Activated CD8-positive, alpha-beta T cell treated with anti-CD3 and anti-CD28 coated beads for 36 hours (primary cell): ENCODE measurements at regions not wholly inside any gene's neighbourhood (a gene's known extent, or its start where the extent isn't known, plus 50 kb on each side); places are given as distances from the start of the nearest gene placed in this dataset.

Experiments used
- ATAC-seq: fragments of 200-7000 bp; cut with Tn5 transposase; one replicate; pipeline ENCODE4 v1.10.0; 2021; ENCODE audit warnings: mild to moderate bottlenecking, moderate library complexity
- CTCF ChIA-PET: fragments of 350-600 bp; sonication (Branson Sonifier 250); formaldehyde crosslinking; loops from one replicate; lab custom pipeline; 2021; ENCODE audit warnings: antibody characterized with exemption; lab: Charles Lee
- POLR2A ChIA-PET: fragments of 350-600 bp; sonication (Branson Sonifier 250); formaldehyde crosslinking; loops from one replicate; lab custom pipeline; 2021; ENCODE audit warnings: antibody characterized with exemption; lab: Charles Lee
- DNase-seq: peaks from one replicate; pipeline ENCODE4 v3.0.0-alpha.2; 2020
- H3K27ac Mint-ChIP-seq: one replicate; pipeline ENCODE4 v1.8.0; 2021; ENCODE audit warnings: mild to moderate bottlenecking, mixed read lengths
- H3K27me3 Mint-ChIP-seq: one replicate; pipeline ENCODE4 v1.8.0; 2021; ENCODE audit warnings: mixed read lengths
- H3K36me3 Mint-ChIP-seq: one replicate; pipeline ENCODE4 v1.8.0; 2021; ENCODE audit warnings: low read depth, mixed read lengths
- H3K4me1 Mint-ChIP-seq: one replicate; pipeline ENCODE4 v1.8.0; 2021; ENCODE audit warnings: low read depth, mixed read lengths
- H3K4me3 Mint-ChIP-seq: one replicate; pipeline ENCODE4 v1.8.0; 2021; ENCODE audit warnings: mild to moderate bottlenecking, moderate library complexity, mixed read lengths
- H3K9me3 Mint-ChIP-seq: one replicate; pipeline ENCODE4 v1.8.0; 2021; ENCODE audit warnings: mixed read lengths
- CTCF ChIP-seq: fragments of 200-600 bp; IDR thresholded peaks from one replicate; pipeline ENCODE4 v1.8.0; 2022; ENCODE audit warnings: antibody characterized with exemption, mild to moderate bottlenecking
- intact Hi-C: fragments of 100-400 bp; cut with micrococcal nuclease; formaldehyde crosslinking; loops from one replicate; pipeline ENCODE4 v1.10.0; 2022

- TF ChIP-seq CTCF, result no peak
- intact Hi-C loops, result no loop called here
- Mint-ChIP-seq H3K4me1 (no peaks in the 10 kb centered on the region), H3K9me3 (peaks cover 5% of the 10 kb centered on the region), H3K27me3 (no peaks in the 10 kb centered on the region), H3K27ac (no peak overlapping the region), H3K4me3 (no peak overlapping the region), H3K36me3 (no peaks in the 10 kb centered on the region)
- ChIA-PET CTCF (no interaction called here), POLR2A (no interaction called here)
- ATAC-seq, result no peak
- no peak for DNase-seq
Measured at GRCh38 chr4:32128549-32128948, 1408.4 kb downstream of the PCDH7 start.

DNA sequence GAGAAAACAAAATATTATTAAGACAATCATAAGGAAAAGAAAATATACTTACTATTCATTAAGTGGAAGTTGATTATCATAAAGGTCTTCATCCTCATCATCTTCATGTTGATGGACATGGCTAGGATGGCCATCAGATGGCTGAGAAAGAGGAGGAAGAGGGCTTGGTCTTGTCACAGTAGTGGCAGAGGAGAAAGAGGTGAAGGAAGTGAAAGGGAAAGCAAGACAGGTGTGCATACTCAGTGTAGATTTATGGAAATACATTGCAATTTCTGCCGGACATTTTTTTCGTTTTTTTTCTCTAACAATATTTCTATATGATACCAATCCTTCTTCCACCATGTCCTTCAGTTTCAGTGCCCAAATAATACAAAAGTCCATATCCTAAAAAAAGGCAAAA lies 1409.8 kb downstream of the PCDH7 start:
- Mint-ChIP-seq H3K4me3 (no peak overlapping the region), H3K27ac (no peak overlapping the region), H3K4me1 (no peaks in the 10 kb centered on the region), H3K36me3 (no peaks in the 10 kb centered on the region), H3K27me3 (no peaks in the 10 kb centered on the region), H3K9me3 (peaks cover 5% of the 10 kb centered on the region)
- ChIA-PET CTCF (no interaction called here), POLR2A (no interaction called here)
- intact Hi-C loops, result no loop called here
- DNase-seq (no peak), ATAC-seq (no peak)
- TF ChIP-seq CTCF, result no peak

DNA sequence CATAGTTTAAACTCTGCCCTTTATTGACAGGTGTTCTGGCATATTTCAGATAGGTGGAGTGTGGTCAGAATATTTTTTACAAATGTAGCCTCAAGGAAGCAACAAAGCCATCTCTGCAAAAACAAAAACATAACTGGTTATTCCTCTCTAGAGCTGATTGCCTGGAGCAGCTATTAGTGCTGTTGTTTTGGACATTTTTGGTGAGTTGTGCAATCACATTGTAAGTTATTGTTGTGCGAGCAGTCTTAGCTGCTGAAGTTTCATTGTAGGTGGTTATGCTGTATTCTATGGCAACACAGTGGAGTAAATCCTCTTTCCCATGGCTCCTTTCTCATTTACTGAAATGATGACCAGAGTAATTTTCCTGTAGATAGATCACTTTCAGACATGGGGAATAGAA lies 1413.0 kb downstream of the PCDH7 start:
- intact Hi-C loops, result no loop called here
- DNase-seq (no peak), ATAC-seq (no peak)
- ChIA-PET CTCF (no interaction called here), POLR2A (no interaction called here)
- peaks cover 4% of the 10 kb centered on the region for H3K9me3 Mint-ChIP-seq
- H3K27ac Mint-ChIP-seq, result no peak overlapping the region
- TF ChIP-seq CTCF, result no peak
- no peaks in the 10 kb centered on the region for H3K4me1 Mint-ChIP-seq
- no peaks in the 10 kb centered on the region for H3K36me3 Mint-ChIP-seq
- no peaks in the 10 kb centered on the region for H3K27me3 Mint-ChIP-seq
- H3K4me3 Mint-ChIP-seq, result no peak overlapping the region

GRCh38 chr4:32133734-32134133 lies 1413.6 kb downstream of the PCDH7 start:
- Mint-ChIP-seq H3K27me3 (no peaks in the 10 kb centered on the region), H3K4me1 (no peaks in the 10 kb centered on the region), H3K4me3 (no peak overlapping the region), H3K27ac (no peak overlapping the region), H3K36me3 (no peaks in the 10 kb centered on the region), H3K9me3 (peaks cover 3% of the 10 kb centered on the region)
- DNase-seq (no peak), ATAC-seq (no peak)
- no peak for TF ChIP-seq CTCF
- intact Hi-C loops, result no loop called here
- ChIA-PET CTCF (no interaction called here), POLR2A (no interaction called here)

DNA sequence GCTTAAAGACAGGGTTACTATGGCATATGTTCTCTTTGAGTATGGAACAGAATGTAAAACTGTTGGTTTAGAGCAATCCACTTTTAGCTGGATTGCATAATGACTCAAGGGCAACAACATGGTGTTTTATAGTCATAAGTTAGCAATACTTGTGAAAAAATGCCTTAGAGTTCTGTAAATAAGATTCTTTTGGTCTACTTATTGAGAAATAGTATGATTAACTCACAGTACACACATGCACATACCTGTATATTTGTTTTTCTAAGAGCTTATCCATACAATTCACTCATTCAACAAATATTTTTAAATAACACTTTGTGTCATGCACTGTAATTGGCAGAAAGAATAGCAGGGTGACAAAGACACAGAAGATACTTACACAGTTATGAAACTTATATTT lies 1415.5 kb downstream of the PCDH7 start:
- no peak for TF ChIP-seq CTCF
- Mint-ChIP-seq H3K9me3 (peaks cover 3% of the 10 kb centered on the region), H3K27me3 (no peaks in the 10 kb centered on the region), H3K4me3 (no peak overlapping the region), H3K4me1 (no peaks in the 10 kb centered on the region), H3K27ac (no peak overlapping the region), H3K36me3 (no peaks in the 10 kb centered on the region)
- ChIA-PET CTCF (no interaction called here), POLR2A (no interaction called here)
- intact Hi-C loops, result no loop called here
- no peak for DNase-seq
- no peak for ATAC-seq
